Activated T-cell treated with anti-CD3 and anti-CD28 coated beads, Interleukin-2, amount 50 U/mL, for 1 hour (primary cell): ENCODE measurements at regions not wholly inside any gene's neighbourhood (a gene's known extent, or its start where the extent isn't known, plus 50 kb on each side); places are given as distances from the start of the nearest gene placed in this dataset.

Experiments used
- DNase-seq: peaks from one replicate; pipeline ENCODE4 v3.0.0-alpha.2; 2020

GRCh38 chr17:77381185-77381700 is 240.5 kb downstream of the SEC14L1 start:
- DNase-seq = no peak

GRCh38 chr17:77381731-77382130 is 241.0 kb downstream of the SEC14L1 start:
- no peak for DNase-seq

- DNase-seq = peak; percentile 51
Observed at GRCh38 chr17:77382356-77382911, 241.7 kb downstream of the SEC14L1 start.

GRCh38 chr17:77382966-77383612 is 242.3 kb downstream of the SEC14L1 start:
- DNase-seq = no peak

GRCh38 chr17:77383613-77384608 is 243.1 kb downstream of the SEC14L1 start:
- DNase-seq = no peak

- DNase-seq = no peak
Observed at GRCh38 chr17:77385750-77386501, 245.2 kb downstream of the SEC14L1 start.

- DNase-seq = no peak
Observed at GRCh38 chr17:77386502-77387192, 245.9 kb downstream of the SEC14L1 start.

- no peak for DNase-seq
Observed at GRCh38 chr17:77387891-77388290, 247.1 kb downstream of the SEC14L1 start.

- DNase-seq = no peak
Observed at GRCh38 chr17:77388384-77389306, 247.9 kb downstream of the SEC14L1 start.

- no peak for DNase-seq
Observed at GRCh38 chr17:77390870-77391269, 250.1 kb downstream of the SEC14L1 start.

GRCh38 chr17:77391668-77392375 is 251.1 kb downstream of the SEC14L1 start:
- no peak for DNase-seq

GRCh38 chr17:77392376-77393273 is 251.9 kb downstream of the SEC14L1 start:
- no peak for DNase-seq

GRCh38 chr17:77393274-77393600 is 252.5 kb downstream of the SEC14L1 start:
- DNase-seq = no peak

- DNase-seq = no peak
Observed at GRCh38 chr17:77393867-77394539, 253.2 kb downstream of the SEC14L1 start.

- DNase-seq = no peak
Observed at GRCh38 chr17:77394540-77395295, 253.9 kb downstream of the SEC14L1 start.

GRCh38 chr17:77395501-77396048 is 254.8 kb downstream of the SEC14L1 start:
- DNase-seq = no peak

- DNase-seq = no peak
Observed at GRCh38 chr17:77396610-77397009, 255.8 kb downstream of the SEC14L1 start.

- DNase-seq = no peak
Observed at GRCh38 chr17:77398274-77398673, 257.5 kb downstream of the SEC14L1 start.
